MM.1S (cell line): ENCODE measurements at regions not wholly inside any gene's neighbourhood (a gene's known extent, or its start where the extent isn't known, plus 50 kb on each side); places are given as distances from the start of the nearest gene placed in this dataset.

Experiments
- DNase-seq: peaks from one replicate; pipeline ENCODE4 v3.0.0-alpha.2; 2015
- H2AFZ ChIP-seq: fragments of 300-600 bp; sonication (generic); 2 replicates; pipeline ENCODE4 v1.6.0; 2016; ENCODE audit warnings: antibody characterized with exemption, low read length
- H3F3A ChIP-seq: fragments of 300-600 bp; sonication (generic); 2 replicates; pipeline ENCODE4 v1.6.1; 2016; ENCODE audit warnings: mild to moderate bottlenecking, antibody characterized with exemption, low read length, moderate library complexity, mixed read lengths; ENCODE audit not compliant: insufficient read depth
- H3K27ac ChIP-seq: fragments of 300-600 bp; sonication (generic); 2 replicates; pipeline ENCODE4 v1.5.1; 2016; ENCODE audit warnings: mild to moderate bottlenecking, low read length
- H3K27me3 ChIP-seq: fragments of 300-600 bp; sonication (generic); replicated peaks from 2 replicates; pipeline ENCODE4 v1.6.0; 2016; ENCODE audit warnings: low read length; ENCODE audit not compliant: insufficient read depth
- H3K36me3 ChIP-seq: fragments of 300-600 bp; sonication (generic); replicated peaks from 2 replicates; pipeline ENCODE4 v1.6.1; 2016; ENCODE audit warnings: mild to moderate bottlenecking, low read length, mixed read lengths; ENCODE audit not compliant: insufficient read depth
- H3K4me1 ChIP-seq: fragments of 300-600 bp; sonication (generic); 2 replicates; pipeline ENCODE4 v1.6.1; 2016; ENCODE audit warnings: low read length, mixed read lengths
- H3K4me2 ChIP-seq: fragments of 300-600 bp; sonication (generic); 2 replicates; pipeline ENCODE4 v1.6.0; 2016; ENCODE audit warnings: low read depth, low read length
- H3K4me3 ChIP-seq: fragments of 300-600 bp; sonication (generic); 2 replicates; pipeline ENCODE4 v1.5.1; 2016; ENCODE audit warnings: low read length, mixed read lengths
- H3K79me2 ChIP-seq: fragments of 300-600 bp; sonication (generic); 2 replicates; pipeline ENCODE4 v1.6.1; 2016; ENCODE audit warnings: mixed run types, low read length, mixed read lengths
- H3K9ac ChIP-seq: fragments of 300-600 bp; sonication (generic); 2 replicates; pipeline ENCODE4 v1.6.1; 2016; ENCODE audit warnings: low read length, mixed read lengths
- H3K9me2 ChIP-seq: fragments of 300-600 bp; sonication (generic); replicated peaks from 2 replicates; pipeline ENCODE4 v1.6.1; 2016; ENCODE audit warnings: mild to moderate bottlenecking, low read length, mixed read lengths; ENCODE audit not compliant: insufficient read depth
- H3K9me3 ChIP-seq: fragments of 300-600 bp; sonication (generic); replicated peaks from 2 replicates; pipeline ENCODE4 v1.6.1; 2016; ENCODE audit warnings: mild to moderate bottlenecking, low read length, mixed read lengths; ENCODE audit not compliant: insufficient read depth
- H4K20me1 ChIP-seq: fragments of 300-600 bp; sonication (generic); 2 replicates; pipeline ENCODE4 v1.6.1; 2016; ENCODE audit warnings: mild to moderate bottlenecking, low read length, moderate library complexity, mixed read lengths; ENCODE audit not compliant: insufficient read depth
- CTCF ChIP-seq: fragments of 300-600 bp; sonication (generic); IDR thresholded peaks from 2 replicates; pipeline ENCODE4 v1.5.1; 2016; ENCODE audit warnings: antibody characterized with exemption, low read length, mixed read lengths
- EZH2 ChIP-seq: fragments of 300-600 bp; sonication (generic); optimal IDR thresholded peaks from 2 replicates; pipeline ENCODE3; 2017; ENCODE audit warnings: low read depth, mild to moderate bottlenecking, antibody characterized with exemption, low read length, mixed read lengths
- EZH2phosphoT487 ChIP-seq: fragments of 300-600 bp; sonication (generic); IDR thresholded peaks from 2 replicates; pipeline ENCODE4 v1.6.1; 2018; ENCODE audit warnings: antibody characterized with exemption, low read length

DNA sequence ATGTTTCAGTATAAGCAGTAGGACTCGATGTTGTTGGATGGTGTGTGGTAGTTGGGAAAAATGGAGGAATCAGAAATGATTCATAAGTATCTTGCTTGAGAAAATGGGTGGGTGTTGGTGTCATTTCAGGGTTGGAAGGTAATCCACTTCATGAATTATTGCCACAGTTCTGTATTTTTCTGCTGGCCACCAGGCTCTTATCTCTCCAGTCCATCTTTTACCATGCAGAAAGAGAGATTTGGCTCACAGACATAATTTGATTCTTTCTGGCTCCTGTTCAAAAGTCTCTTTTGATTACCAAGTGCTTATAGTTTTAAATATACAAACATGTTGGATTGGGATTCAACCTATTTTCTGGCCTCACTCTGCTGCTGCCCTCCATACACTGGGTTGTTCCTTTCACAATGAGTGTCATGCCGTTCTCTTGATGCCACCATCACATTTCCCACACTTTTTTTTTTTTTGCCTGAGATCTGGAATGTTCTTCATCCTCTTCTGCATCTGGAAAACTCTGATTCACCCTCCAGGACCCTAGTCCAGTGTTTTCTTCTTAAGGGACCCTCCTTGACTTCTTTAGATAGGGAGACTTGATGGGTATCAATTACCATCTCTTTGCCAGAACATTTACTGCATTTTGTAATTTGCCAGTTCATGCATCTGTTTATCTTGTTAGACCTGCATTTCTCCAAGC lies 69.4 kb upstream of the GAP43 start:
- TF ChIP-seq EZH2phosphoT487, result no peak
- no peak for TF ChIP-seq EZH2
- no peak for TF ChIP-seq CTCF

GRCh38 chr3:115554487-115554807 lies 68.9 kb upstream of the GAP43 start:
- Histone ChIP-seq H3K9me2 (no peaks in the 10 kb centered on the region; the same call in 1 of the 2 replicates), H3K4me2 (no peak overlapping the region), H2AFZ (no peak overlapping the region), H3K9ac (no peak overlapping the region), H3K79me2 (no peaks in the 10 kb centered on the region), H3K27me3 (no peaks in the 10 kb centered on the region), H3K36me3 (no peaks in the 10 kb centered on the region), H4K20me1 (no peaks in the 10 kb centered on the region), H3K9me3 (no peaks in the 10 kb centered on the region), H3K4me1 (no peaks in the 10 kb centered on the region), H3K4me3 (no peak overlapping the region), H3F3A (no peaks in the 10 kb centered on the region), H3K27ac (no peak overlapping the region)
- no peak for DNase-seq
- TF ChIP-seq EZH2 (no peak), CTCF (no peak), EZH2phosphoT487 (no peak)

More for the DNA sequence above, 69.4 kb upstream of the GAP43 start:
- no peaks in the 10 kb centered on the region for H3K4me1 ChIP-seq
- no peaks in the 10 kb centered on the region for H3K79me2 ChIP-seq
- H3K9ac ChIP-seq, result no peak overlapping the region
- H3K36me3 ChIP-seq, result no peaks in the 10 kb centered on the region
- H3K4me3 ChIP-seq, result no peak overlapping the region
- H4K20me1 ChIP-seq, result no peaks in the 10 kb centered on the region
- no peaks in the 10 kb centered on the region for H3F3A ChIP-seq
- H3K27me3 ChIP-seq, result no peaks in the 10 kb centered on the region
- H3K9me2 ChIP-seq, result no peaks in the 10 kb centered on the region
- H3K9me3 ChIP-seq, result no peaks in the 10 kb centered on the region
- no peak overlapping the region for H3K27ac ChIP-seq
- no peak overlapping the region for H2AFZ ChIP-seq
- DNase-seq, result no peak
- H3K4me2 ChIP-seq, result no peak overlapping the region

- Histone ChIP-seq H3K9me2 (no peaks in the 10 kb centered on the region; the same call in 1 of the 2 replicates), H3K4me1 (no peaks in the 10 kb centered on the region), H3K27me3 (no peaks in the 10 kb centered on the region), H3K27ac (no peak overlapping the region), H3K4me2 (no peak overlapping the region), H2AFZ (no peak overlapping the region), H4K20me1 (no peaks in the 10 kb centered on the region), H3K9ac (no peak overlapping the region), H3K36me3 (no peaks in the 10 kb centered on the region), H3K9me3 (no peaks in the 10 kb centered on the region), H3K79me2 (no peaks in the 10 kb centered on the region), H3K4me3 (no peak overlapping the region), H3F3A (no peaks in the 10 kb centered on the region)
- TF ChIP-seq EZH2phosphoT487 (no peak), CTCF (no peak), EZH2 (no peak)
- no peak for DNase-seq
Measured at GRCh38 chr3:115562636-115563267, 60.6 kb upstream of the GAP43 start.
